T-helper 2 cell treated with Interferon-gamma antibody and Interleukin-4, amounts not matched to agents 100 ng/mL and 5 ng/mL, for 36 hours (primary cell): ENCODE measurements at regions not wholly inside any gene's neighbourhood (a gene's known extent, or its start where the extent isn't known, plus 50 kb on each side); places are given as distances from the start of the nearest gene placed in this dataset.
"Not testable (repeated sequence)": the region's sequence is repeated elsewhere in the genome, so short reads cannot be mapped to it uniquely, and the experiment has no call there.

Experiments
- intact Hi-C: fragments of 100-400 bp; cut with micrococcal nuclease; formaldehyde crosslinking; loops from one replicate; pipeline ENCODE4 v1.15.1; 2023

DNA sequence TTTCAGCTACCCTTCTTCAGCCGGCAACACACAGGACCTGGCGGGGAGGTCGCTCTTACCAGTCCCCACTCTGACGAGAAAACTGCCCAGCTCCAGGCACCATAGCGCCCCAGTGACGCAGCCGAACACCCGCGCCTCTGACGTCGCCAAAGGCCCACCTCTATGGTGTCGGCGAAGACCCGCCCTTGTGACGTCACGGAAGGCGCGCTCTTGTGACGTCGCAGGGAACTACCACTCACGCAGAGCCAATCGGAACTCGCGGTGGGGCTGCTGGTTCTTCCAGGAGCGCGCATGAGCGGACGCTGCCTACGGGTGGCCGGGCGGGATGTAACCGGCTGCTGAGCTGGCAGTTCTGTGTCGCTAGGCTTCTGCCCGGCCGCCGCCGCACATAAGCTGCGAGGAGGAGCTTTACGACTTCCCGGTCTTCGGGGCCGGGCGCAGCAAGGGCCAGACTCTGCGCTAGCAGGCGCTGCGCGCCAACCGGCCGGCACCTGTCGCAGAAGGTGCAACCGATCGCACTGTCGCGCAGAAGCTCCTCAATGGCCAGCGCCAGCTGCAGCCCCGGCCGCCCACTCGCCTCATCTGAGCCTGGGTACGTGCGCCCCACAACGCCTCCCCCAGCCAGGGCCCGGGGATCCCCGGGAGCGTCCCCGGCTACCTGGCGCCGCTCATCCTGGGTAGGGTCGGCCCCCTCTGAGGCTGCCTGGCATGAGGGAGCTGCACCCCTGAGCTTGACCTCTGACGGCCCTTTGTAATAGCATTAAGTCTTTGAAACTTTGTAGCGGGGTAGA lies 121.3 kb upstream of the FBXO28 start:
- intact Hi-C loops, result loop anchor here (2.0 to 10.0 kb wide), 7 partner anchors 122 to 632 kb away; partner anchors contain the start of genes CNIH4, FBXO28, NVL and TP53BP2

DNA sequence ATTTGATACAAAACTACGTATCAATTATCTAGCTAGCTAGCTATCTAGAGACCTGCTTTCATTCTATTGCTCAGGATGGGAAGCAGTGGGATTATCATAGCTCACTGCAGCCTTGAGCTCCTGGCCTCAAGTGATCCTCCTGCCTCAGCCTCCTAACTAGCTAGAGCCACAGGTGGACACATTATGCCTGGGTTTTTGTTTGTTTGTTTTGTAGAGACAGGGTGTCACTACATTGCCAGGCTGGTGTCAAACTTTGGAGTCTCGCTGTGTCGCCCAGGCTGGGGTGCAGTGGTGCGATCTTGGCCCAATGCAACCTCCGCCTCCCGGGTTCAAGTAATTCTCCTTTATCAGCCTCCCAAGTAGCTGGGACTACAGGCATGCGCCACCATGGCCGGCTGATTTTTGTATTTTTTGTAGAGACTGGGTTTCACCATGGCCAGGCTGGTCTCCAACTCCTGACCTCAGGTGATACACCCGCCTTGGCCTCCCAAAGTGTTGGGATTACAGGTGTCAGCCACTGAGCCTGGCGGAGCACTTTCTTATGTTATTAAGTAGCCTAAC lies 122.5 kb upstream of the FBXO28 start:
- intact Hi-C loops, result loop anchor here (5.0 to 10.0 kb wide), 3 partner anchors 274 to 633 kb away; partner anchors contain the start of gene WDR26

DNA sequence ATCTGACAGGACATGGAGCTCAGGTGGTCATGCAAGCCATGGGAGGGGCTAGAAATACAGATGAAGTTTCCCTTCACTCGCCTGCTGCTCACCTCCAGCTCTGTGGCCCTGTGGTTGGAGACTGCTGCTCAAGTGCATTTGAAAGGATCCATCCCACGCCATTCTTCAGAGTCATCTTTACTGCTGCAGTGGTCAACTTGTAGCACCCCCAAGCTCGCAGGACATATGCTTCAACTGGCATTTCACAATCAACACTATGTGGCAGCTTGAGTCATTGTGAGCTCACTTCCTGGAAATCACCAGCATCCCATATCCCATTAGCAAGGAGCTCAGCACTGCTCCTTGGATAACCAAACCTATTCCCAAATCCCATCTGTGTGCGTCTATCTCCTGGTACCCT lies 116.2 kb upstream of the TP53BP2 start:
- intact Hi-C loops, result not testable (repeated sequence)

DNA sequence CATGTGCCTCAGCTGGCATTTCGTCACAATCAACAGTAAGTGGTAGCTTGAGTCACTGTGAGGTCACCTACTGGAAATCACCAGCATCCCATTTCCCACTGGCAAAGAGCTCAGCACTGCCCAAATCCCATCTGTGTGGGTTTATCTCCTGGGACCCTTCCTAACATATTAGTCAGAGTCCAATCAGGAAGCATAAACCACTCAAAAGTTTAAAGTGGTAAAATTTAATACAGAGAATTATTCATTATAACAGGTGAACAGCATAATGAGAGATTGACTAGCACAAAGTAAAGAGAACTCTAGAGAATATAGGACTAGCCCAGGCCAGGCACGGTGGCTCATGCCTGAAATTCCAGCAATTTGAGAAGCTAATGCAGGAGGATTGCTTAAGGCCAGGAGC lies 107.1 kb upstream of the TP53BP2 start:
- intact Hi-C loops, result not testable (repeated sequence)

DNA sequence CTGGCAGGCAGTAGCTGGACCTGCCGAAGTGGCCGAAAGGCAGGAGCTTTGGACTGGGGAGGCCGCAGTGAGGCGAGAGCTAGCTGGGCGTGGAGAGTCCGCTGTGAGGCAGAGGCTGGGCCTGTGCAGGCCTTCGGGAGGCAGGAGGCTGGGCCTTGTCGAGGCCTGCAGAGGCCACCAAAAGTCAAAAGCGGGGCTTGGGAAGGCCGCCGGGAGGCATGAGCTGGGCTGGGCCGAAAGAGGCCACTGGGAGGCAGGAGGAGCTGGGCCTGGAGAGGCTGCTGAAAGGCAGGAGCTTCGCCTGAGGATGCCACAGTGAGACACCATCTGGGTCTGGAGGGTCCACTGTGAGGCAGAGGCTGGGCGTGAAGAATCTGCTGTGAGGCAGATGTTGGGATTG lies 105.8 kb upstream of the TP53BP2 start:
- intact Hi-C loops, result not testable (repeated sequence)

DNA sequence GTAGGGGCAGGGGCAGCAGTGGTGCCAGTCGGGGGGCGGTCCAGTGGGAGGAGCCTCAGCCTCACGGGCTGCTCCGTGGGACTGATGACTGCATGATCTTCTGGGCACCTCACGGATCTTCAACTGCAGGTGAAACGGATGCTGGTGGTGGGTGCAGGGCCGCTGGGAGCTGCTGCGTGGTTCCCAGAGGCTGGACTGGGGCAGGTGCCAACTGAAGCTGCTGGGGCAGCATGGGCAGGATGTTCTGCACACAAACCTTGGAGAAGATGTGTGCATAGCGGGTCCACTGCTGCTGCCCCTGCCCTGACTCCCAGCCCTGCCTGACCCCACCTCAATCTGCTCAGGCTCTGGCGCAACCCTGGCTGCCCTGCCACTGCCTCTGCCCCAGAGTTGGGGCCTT lies 104.2 kb upstream of the TP53BP2 start:
- intact Hi-C loops, result not testable (repeated sequence)

DNA sequence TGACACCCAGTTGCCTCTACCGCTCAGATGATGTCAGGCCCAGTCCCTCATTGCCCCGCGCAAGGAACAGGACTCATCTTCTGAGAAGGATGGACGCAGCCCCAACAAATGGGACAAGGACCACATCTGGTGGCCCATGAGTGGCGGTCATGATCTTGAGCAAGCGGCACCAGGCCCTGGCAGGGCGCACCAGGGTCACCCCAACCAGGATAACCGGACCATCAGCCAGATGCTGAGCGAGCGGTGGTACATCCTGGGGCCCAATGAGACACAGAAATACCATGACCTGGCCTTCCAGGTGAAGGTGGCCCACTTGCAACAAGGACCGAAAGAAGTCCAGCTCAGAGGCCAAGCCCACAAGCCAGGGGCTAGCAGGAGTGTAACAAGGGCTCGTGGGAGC lies 102.3 kb upstream of the TP53BP2 start:
- intact Hi-C loops, result not testable (repeated sequence)

DNA sequence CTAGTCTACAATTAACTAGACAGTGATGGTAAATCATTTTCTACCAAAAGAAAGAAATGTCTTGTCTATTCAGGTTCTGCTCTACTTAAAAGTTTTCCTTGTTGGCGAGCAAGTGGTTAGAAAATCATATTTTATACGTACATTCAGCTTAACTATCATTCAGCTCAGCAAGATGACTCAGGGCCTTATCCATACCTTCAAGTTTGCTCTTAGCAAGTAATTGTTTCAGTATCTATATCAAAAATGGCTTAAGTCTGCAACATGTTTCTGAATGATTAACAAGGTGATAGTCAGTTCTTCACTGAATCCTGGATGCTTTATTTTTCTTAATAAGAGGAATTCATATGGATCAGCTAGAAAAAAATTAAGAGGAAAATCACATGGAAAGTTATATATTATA lies 90.8 kb upstream of the TP53BP2 start:
- intact Hi-C loops, result not testable (repeated sequence)

DNA sequence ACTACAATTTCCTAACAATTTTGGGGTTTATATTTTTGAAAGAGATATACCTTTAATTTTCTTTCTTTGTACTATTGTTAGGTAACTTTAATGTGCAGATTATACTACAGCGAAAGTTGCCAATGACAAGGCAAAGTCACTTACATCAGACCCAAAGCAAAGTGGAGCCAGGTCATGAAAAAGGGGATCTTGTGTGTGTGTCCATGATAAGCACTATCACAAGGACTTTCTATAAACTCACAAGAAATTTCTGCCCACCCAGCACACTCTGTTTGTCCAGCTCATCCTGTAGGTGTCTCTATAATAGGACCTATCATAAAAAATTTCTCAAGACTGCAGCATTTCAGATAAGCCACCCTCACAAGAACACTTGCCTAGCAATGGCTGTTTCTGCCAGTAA lies 85.7 kb upstream of the TP53BP2 start:
- intact Hi-C loops, result not testable (repeated sequence)

DNA sequence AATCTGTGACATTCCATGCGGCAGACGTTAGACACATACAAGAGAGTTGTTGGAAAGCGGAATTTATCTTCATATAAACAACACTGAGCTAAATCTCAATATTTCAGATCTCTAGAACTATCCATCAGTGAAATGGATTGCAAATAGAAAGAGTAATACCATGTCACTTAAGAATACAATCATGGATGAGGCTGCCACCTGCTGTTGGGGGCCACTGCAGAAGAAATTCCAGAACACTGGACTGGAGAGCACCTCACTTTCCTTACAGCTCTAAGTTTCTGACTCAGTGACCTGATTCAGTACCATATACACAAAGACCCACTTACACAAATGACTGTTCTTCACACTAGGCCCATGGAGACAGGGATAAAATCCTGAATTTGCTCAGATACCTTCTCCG lies 75.1 kb upstream of the TP53BP2 start:
- intact Hi-C loops, result not testable (repeated sequence)

DNA sequence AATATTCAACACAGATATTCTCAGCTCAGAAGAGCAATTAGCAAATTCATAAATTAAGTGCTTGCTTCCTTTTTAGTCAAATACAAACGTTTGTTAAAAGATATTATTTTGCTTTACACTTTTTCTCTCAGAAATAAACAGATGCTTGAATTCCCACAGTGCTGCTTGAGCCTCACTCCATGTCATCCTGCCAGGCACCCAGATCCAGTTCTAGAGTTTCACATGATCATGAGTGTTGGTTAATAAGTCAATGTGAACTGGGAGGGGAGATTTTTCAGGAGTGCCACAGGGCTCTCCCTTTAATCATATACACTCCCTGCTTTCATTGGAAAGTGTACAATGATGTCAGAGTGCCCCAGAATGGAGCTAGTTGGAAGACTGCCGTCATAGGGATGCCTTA lies 69.7 kb upstream of the TP53BP2 start:
- intact Hi-C loops, result not testable (repeated sequence)

DNA sequence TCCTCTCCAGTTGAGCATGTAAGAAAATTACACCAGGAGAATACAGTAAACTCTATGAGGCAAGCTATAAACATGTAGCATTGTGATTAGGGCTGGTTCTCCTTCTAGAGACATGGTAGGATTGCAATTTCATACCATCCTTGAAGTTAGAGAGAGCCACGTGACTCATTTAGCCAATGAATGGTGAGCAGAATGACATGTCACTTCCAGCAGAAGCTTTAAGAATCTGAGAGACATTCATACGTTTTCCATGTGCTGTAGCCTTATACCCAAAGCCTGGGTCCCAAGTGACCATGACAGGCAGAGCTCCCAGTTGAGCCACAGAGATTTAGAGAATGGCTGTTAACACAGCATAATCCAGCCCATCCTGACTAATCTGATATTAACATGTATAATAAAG lies 68.0 kb upstream of the TP53BP2 start:
- intact Hi-C loops, result not testable (repeated sequence)

DNA sequence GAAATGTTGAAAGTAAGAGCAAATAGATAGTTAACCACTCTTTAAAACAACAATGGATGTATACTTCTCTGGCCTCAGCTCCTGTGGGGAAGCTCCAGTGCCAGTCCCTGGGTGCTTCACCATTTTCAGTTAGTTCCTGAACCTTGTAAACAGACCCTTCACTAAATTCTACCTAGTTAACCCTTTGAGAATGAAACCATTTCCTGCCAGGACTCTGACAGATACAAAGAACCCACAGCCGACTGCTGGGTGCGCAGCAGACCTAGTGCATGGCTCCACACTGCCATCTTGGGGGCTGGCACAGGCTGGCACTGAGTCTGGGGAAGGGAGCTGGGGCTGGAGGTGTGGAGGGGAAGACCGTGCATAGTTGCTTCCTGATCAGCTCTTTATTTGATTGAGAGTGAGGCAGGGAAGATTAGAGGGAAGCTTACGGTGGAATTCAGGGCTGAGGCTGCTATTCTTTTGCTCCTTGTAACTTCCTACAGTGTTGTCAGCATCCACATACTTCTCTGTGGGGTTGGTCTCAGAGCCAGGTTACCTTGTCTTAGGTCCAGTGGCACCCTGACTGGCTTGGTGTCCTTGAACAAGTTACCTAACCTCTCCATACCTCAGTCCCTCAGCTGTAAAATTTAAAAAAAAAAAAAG lies 62.3 kb upstream of the TP53BP2 start:
- intact Hi-C loops, result not testable (repeated sequence)

DNA sequence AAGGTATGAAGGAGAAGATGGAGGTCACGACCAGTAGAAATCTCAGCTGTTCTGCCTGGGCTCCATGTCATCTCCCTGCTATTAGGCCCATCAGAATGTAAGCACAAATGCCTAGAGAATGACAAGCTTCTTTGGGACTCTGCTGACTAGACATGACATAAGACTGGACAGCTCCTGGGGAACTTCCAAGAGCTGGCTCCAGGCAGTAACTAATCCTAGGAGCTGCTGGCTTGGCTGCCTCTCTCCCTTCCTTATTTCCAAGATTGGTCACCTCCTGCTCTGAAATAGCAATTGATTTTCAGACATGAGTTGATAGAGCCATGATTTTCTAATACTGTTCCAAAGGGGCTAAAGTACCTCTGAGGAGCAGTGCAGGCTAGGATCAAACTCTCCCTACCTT lies 57.5 kb upstream of the TP53BP2 start:
- intact Hi-C loops, result not testable (repeated sequence)

DNA sequence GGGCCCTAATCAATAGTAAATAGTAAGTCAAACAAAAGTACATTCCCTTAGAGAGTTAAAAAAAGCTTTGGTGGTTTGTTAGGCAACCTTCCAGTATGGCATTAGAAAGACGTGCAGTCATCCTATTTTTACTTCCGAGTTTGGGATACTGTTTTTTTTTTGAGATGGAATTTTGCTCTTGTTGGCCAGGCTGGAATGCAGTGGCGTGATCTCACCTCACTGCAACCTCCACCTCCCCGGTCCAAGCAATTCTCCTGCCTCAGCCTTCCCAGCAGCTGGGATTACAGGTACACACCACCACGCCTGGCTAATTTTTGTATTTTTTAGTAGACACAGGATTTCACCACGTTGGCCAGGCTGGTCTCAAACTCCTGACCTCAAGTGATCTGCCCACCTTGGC lies 54.0 kb upstream of the TP53BP2 start:
- intact Hi-C loops, result not testable (repeated sequence)

DNA sequence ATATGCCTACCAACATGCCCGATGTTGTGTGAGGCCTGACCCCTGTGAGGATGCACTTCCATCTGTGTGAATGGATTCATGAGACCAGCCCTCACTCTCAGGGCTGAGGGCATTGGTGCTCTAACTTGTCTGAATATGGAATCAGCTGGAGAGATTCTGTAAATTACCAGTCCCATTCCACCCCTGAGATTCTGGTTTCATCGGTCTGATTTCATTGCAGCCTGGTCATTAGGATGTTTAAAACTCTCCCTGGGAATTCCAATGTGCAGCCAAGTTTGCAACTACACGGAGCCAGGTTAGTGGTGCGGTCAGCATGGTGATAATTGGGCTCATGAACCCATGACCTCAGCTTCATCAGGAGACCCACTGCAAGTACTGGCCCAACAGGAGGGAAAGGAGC lies 51.4 kb upstream of the TP53BP2 start:
- intact Hi-C loops, result not testable (repeated sequence)

DNA sequence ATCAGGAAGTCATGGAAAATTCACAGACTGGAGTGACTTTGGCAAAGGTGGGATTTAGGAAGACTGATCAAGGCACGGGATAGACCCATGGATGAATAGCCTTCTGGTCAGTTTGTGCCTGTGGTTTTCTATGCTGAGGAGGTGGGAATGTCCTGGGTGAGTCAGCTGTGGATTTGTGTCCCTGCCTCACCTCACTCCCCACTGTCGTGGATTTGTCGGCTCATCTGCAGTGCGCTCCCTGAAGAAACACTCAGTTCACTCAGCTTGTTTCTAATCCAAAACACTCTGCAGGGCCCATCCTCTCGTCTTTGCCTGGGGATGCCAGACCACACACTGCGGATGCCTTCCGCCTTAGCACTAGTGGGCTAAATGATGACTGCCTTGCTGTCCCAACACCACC lies 50.2 kb upstream of the TP53BP2 start:
- intact Hi-C loops, result not testable (repeated sequence)
